GM18526 (cell line): ENCODE measurements at regions not wholly inside any gene's neighbourhood (a gene's known extent, or its start where the extent isn't known, plus 50 kb on each side); places are given as distances from the start of the nearest gene placed in this dataset.

ENCODE experiments used
- POLR2A ChIP-seq: IDR thresholded peaks from 3 replicates; pipeline ENCODE4 v1.6.1; 2011; ENCODE audit not compliant: insufficient read length; ENCODE audit errors: extremely low read depth

DNA sequence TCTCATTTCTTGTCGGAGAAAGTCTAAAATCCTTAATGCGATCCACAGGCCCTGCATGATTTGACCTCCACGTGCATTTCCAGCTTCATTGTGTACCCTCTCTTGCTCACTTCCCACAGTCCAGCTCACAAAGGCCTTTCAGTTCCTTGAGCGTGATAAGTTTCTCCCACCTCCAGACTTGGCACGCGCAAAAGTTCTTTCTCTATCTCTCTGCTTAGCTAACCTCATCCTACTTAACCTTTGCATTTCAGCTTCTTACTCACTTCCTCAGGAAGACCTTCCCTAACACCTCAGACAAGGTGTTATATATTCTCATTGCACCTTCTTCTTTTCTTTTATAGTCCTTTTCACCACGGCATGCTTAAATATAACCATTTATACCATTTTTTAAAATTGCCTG lies 124.8 kb upstream of the XPO1 start:
- no peak for TF ChIP-seq POLR2A

DNA sequence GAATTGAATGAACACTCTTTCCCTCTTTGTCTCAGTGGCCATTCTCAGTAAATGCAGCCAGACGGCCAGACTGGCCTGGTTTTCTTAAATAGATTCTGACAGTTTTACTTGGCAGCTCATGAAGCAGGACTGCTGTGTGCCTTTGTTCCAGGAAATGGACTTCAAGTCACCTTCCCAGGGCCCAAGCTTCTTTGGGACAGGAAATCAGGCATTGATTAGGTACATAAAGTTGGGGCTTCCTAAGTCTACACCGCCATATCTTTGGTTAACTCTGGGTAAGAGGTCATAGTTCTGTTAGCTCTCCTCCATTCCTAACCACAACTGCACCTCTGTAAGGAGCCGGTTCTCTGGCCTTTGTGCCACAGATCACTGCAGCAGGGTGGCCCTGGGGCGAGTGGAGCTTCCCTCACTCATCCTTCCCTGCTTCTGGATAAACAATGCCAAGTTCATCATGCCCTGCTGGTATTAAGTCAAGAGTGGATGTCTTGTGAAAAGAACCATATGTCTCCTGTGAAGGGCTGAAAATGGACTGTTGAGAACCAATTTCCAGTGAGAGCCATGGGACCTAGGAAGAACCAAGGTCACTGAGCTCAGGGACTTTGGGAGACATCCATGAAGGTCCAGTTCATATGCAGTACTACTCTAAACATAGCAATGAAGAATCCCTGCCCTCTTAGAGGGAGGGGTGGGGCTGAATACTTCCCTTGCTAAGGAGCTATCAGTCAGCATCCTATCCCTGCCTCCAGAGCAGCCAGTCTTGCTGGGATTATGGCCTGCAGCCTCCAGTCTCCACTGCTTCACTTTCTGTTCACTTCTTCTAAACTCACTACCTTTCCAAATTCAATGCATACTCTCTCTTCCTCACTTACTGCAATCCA lies 122.6 kb upstream of the XPO1 start:
- no peak for TF ChIP-seq POLR2A

DNA sequence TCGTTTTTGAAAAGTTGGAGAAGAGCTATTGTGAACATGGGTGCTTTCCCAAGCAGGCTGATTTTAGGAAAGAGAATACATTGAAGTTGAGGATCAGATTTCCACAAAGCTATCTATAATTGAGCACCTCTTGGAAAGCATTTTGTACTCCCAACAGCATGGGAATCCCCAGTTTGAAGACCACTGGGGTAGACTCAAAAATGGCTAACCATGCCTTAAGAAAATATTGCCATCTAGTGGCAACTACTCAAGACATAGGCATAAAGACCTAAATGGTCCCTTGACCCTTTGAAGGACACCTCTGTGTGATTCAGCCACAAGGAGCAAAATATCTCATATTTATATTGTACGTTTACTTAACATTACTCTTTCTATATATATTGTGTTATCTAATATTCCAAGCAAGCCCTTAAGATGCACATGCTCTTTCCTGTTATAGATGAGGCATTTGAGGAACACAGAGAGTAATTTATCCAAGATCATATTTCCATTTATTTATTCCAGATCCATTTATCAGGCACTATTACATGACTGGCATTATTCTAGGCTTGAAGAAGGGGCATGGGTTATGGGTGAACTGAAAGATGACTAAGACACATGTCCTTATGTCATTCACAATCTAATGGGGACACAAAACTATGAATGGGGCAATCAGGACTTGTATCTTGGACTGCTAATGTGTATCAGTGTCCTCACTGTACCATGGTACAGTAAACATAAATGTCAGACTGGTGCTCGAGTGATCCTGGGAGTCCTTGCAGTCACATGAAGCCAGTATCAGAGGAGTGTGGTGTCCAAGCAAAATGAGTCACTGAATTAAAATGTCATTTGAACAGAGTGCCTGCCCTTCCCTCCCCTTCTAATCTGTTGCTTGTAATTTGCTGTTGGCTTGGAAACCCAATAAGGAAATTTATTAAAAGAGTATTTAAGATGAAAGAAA lies 121.0 kb upstream of the XPO1 start:
- TF ChIP-seq POLR2A = no peak

DNA sequence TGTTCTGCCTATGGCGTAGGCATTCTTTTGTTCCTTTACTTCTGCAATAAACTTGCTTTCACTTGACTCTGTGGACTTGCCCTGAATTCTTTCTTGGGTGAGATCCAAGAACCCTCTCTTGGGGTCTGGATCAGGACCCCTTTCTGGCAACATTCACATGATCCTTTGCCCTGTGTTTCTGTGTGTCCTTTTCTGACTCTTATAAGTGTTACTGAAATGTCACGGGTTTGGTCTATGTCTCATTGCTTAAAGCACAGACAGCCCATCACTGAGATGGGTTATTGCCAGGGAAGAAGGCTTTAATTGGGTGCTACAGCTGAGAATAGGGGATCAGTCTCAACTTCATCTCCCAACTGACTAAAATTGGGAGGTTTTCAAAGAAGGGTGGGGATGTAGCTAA lies 110.9 kb upstream of the XPO1 start:
- TF ChIP-seq POLR2A = no peak

DNA sequence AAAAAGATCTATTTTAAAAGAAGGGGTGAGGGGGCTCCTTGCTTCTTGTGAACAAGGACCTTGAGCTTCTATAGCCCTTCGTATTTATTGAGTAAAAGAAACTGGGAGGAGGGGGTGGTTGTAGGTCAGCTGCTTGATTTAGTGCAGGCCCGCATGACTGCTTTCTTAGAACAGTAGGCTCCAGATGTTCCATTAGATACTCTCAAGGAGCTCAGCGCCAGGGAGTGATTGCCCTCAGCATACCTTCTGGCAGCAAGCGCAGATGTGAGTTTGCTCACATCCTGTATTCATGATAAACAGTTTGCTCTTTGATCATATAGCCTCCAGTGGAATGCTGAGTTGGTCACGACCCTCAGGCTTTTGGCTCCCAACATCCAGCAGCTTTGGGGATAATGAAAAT lies 108.9 kb upstream of the XPO1 start:
- no peak for TF ChIP-seq POLR2A

DNA sequence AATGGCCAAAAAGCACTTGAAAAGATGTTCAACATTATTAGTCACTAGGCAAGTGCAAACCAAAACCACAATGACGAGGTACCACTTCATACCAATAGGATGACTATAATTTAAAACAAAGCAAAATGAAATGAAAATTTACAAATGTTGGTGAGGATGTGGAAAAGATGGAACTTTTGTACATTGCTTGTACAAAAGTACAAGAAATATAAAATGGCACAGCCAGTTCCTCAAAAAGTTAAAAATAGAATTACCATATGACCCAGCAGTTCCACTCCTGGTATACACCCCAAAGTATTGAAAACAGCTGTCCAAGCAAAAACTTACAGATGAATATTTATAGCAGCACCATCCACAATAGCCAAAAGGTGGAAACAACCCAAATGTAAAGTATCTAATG lies 107.8 kb upstream of the XPO1 start:
- TF ChIP-seq POLR2A = no peak

DNA sequence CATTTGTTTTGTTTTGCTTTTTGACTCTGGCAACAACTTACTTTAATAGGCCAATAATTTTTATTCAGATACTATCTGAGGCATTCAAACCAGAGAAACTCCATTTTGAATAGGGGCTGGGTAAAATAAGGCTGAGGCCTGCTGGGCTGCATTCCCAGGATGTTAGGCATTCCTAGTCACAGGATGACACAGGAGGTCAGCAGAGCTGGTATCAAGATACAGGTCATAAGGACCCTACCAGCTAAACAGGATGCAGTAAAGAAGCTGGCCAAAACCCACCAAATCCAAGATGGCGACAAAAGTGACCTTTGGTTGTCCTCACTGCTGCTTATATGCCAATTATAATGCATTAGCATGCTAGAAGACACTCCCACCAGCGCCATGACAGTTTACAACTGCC lies 102.2 kb upstream of the XPO1 start:
- TF ChIP-seq POLR2A = no peak

DNA sequence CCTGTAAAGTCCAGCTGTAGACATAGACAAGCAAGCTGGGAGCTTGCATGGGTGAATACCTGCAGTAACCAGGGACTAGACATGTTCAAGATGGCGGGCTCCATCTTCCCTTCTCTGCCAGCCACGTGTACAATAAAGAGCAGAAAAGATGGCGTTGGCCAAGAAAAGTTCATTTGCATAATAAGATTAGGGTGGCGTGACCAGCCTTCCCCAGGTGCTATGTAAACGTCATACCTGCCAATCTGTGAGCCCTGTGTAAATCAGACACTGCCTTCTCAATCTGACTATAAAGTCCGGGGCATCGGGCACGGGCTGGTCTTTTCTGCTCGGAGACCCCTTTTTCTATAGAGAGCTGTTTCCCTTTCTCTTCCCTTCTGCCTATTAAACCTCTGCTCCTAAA lies 101.6 kb upstream of the XPO1 start:
- TF ChIP-seq POLR2A = no peak

DNA sequence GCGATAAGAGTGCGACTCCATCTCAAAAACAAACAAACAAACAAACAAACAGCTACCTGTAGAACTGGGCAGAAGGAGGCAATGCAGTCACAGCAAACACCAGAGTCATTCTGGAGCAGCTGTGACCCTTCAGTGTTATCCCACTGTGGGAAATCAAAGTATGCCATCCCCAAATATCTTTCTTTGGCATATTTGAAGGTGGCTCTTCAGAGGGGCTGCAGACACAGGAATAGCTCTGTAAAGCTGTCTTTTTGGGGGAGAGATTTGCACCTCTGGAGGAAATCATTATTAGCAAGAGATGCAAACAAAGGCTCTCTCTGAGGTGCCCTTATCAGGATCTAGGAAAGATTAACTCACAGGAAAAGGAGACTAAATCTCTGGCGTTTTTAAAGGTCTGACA lies 98.5 kb upstream of the XPO1 start:
- TF ChIP-seq POLR2A = no peak

DNA sequence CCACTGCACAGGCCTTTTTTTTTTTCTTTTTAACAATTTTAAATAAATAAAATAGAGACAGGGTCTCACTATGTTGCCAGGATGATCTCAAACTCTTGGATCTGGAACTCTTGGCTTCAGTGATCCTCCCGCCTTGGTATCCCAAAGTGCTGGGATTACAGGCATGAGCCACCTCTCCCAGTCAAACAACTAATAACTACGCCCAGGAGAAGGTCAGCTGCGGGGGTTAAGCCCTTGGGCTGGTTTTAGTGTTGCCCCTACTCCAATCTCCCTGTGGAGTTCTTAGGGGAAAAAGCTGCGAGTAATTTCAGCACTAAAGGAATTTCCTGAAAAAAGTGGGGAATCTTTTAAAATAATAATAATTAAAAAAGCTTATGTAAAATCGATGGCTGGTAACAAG lies 96.4 kb upstream of the XPO1 start:
- no peak for TF ChIP-seq POLR2A

DNA sequence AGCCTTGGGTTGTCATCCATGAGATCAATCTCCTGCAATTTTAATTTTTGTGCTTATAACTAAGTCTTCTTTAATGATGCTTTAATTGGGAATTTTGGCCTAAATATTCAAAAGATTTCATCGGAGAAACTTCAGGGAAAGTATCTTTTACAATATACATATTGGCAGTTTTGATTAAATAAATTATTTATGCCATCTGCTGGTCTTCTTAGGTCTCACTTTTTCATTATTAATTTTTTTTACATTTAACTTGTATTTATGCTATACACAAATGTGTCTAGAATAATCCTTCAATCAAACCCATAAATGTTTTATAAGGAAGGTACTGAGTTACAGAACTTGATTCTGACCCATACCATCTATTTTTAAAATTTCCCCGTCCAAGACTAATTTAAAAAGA lies 95.1 kb upstream of the XPO1 start:
- no peak for TF ChIP-seq POLR2A

DNA sequence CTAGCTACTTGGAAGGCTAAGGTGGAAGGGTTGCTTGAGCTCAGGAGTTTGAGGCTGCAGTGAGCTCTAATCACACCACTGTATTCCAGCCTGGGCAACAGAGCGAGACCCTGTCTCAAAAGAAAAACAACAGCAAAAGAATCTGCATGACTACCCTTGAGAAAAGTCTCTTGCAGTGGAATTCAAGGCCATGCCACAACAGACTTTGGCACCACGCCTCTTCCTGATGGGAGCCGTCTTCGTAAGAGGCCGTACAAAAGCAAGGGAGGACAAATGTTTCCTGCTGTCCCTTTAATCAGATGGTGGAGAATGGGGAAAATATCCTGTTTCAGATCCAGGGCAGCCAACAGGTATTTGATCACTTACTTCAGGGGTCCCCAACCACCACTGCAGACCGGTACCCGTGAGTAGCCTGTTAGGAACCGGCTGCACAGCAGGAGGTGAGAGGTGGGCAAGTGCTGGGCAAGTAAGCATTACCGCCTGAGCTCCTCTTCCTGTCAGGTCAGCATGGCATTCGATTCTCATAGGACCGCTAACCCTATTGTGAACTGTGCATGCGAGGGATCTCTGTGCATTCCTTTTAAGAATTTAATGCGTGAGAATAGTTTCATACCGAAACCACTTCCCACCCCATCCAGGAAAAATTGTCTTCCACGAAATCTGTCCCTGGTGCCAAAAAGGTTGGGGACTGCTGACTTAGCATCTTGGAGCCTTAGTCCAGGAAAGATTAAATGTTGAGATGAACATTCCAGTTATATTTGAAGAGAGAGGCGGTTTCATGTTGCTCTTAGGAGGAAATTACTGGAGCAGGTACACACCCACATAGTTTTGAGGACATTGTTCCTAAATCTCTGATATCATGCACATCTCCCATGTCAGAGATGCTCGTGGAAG lies 94.4 kb upstream of the XPO1 start:
- no peak for TF ChIP-seq POLR2A

DNA sequence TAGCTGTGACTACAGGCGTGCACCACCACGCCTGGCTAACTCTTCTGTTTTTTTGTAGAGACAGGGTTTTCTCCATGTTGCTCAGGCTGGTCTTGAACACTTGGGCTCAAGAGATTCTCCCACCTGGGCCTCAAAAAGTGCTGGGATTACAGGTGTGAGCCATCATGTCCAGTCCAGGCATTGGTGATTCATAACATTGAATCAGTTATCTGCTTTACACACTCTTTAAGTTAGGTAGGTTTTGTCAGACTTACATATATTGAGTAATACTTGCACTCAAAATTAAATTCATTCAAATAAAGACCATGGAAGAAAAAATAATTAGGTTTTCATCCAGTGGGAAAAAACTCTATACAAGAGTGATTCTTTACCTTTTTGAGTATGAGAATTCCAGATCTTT lies 93.2 kb upstream of the XPO1 start:
- TF ChIP-seq POLR2A = no peak

DNA sequence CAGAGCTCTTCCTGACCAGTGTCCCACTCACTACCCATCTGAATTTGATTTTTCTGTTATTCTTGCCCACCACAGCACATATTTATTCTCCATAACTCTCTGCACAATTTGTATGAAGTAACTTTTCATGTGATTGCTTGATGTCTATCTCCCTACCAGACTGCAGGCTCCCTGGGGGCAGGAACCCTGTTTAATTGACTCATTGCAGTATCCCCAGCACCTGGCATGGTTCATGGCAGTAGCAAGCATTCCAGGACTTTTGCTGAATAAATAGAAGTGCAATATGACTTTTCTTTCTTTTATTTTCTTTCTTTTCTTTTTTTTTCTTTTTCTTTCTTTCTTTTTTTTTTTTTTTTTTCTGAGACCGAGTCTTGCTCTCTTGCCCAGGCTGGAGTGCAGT lies 88.7 kb upstream of the XPO1 start:
- TF ChIP-seq POLR2A = no peak

DNA sequence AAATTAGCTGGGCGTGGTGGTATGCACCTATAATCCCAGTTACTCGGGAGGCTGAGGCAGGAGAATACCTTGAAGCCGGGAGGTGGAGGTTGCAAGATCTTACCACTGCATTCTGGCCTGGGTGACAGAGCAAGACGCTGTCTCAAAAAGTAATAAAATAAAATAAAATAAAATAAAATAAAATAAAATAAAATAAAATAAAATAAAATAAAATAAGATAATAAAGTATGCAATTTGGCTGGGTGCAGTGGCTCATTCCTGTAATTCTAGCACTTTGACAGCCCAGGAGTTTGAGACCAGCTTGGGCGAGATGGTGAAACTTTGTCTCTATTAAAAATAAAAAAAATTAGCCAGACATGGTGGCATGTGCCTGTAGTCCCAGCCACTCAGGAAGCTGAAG lies 85.6 kb upstream of the XPO1 start:
- TF ChIP-seq POLR2A = no peak
